ENCODE measurements at regions not wholly inside any gene's neighbourhood (a gene's known extent, or its start where the extent isn't known, plus 50 kb on each side); places are given as distances from the start of the nearest gene placed in this dataset.

DNA sequence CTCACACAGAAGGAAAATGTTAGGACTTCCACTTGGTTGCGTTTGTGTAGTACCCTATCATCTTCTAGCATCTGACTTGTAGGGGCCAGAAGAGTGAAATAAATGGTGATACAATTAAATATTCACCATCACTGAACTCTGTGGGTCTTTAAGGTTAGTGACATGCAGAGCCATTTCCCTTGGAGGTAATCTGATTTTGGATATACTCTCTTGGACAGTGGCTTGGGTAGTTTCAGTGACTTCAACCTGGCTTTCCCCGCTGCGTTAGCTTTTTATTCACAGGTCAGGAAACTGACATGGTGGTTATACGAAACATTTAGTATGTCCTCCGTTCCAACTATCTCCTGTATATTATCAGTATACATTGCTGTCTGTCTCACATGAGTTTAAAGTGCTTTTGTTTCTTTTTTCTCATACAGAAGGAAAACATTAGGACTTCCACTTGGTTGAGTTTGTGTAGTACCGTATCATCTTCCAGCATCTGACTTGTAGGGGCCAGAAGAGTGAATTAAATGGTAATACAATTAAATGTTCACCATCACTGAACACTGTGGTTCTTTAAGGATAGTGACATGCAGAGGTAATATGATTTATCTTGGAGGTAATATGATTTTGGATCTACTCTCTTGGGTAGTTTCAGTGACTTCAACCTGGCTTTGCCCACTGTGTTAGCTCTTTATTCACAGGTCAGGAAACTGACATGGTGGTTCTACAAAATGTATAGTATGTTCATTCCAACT, 883.6 kb downstream of the TAF11L14 start:
- DNase-seq (no peak), ATAC-seq (ENCODE audit: insufficient read depth, low read depth) (no peak)
- Histone ChIP-seq H3K27ac (ENCODE audit: low read length) (no peak overlapping the region), H3K4me1 (ENCODE audit: insufficient read depth, low read length) (no peaks in the 10 kb centered on the region), H2AFZ (ENCODE audit: low read depth, low read length) (no peak overlapping the region), H3K9me3 (ENCODE audit: insufficient read depth, low read length, severe bottlenecking) (no peaks in the 10 kb centered on the region), H3K4me2 (ENCODE audit: insufficient read depth, low read length) (no peak overlapping the region), H3K4me3 (ENCODE audit: low read depth in 1 of 2, low read length in 2 of 2) (no peak overlapping the region), H3K36me3 (ENCODE audit: insufficient read depth, low read length) (no peaks in the 10 kb centered on the region), H3K79me2 (ENCODE audit: insufficient read depth, low read length) (no peaks in the 10 kb centered on the region), H4K20me1 (ENCODE audit: insufficient read depth, low read length) (no peaks in the 10 kb centered on the region), H3K27me3 (ENCODE audit: insufficient read depth, low read length, poor library complexity) (no peaks in the 10 kb centered on the region), H3K9ac (ENCODE audit: low read depth, low read length) (no peak overlapping the region)
- TF ChIP-seq EZH2 (IDR thresholded peaks at IDR 0.05; ENCODE audit: borderline replicate concordance, low read depth, low read length, severe bottlenecking) (no peak), CTCF (IDR thresholded peaks at IDR 0.05; ENCODE audit: borderline replicate concordance, extremely low read depth, low read length, poor library complexity, severe bottlenecking) (no peak)

DNA sequence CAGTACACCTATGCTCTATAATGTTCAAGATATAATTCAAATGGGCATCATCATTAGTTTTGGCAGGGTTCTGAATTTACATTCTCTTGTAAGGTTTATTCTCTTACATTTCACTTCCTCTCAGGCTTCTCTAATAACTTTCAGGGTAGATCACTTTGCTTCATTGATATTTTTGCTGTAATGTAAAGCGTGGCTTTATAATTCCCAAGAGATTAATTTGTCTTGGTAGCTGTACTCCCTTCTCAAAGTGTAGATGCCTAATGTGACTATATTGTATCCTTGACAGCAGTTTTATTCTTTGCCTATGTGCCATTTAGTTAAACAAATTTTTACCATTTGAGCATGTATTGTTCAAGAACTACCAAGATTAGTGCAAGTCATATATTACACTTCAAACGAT, 889.1 kb downstream of the TAF11L14 start:
- TF ChIP-seq EZH2 (IDR thresholded peaks at IDR 0.05; ENCODE audit: borderline replicate concordance, low read depth, low read length, severe bottlenecking) (no peak), CTCF (IDR thresholded peaks at IDR 0.05; ENCODE audit: borderline replicate concordance, extremely low read depth, low read length, poor library complexity, severe bottlenecking) (no peak)
- Histone ChIP-seq H3K27ac (ENCODE audit: low read length) (no peak overlapping the region), H3K36me3 (ENCODE audit: insufficient read depth, low read length) (no peaks in the 10 kb centered on the region), H3K27me3 (ENCODE audit: insufficient read depth, low read length, poor library complexity) (no peaks in the 10 kb centered on the region), H3K79me2 (ENCODE audit: insufficient read depth, low read length) (no peaks in the 10 kb centered on the region), H3K9ac (ENCODE audit: low read depth, low read length) (no peak overlapping the region), H4K20me1 (ENCODE audit: insufficient read depth, low read length) (no peaks in the 10 kb centered on the region), H2AFZ (ENCODE audit: low read depth, low read length) (no peak overlapping the region), H3K4me1 (ENCODE audit: insufficient read depth, low read length) (no peaks in the 10 kb centered on the region), H3K4me2 (ENCODE audit: insufficient read depth, low read length) (no peak overlapping the region), H3K9me3 (ENCODE audit: insufficient read depth, low read length, severe bottlenecking) (no peaks in the 10 kb centered on the region), H3K4me3 (ENCODE audit: low read depth in 1 of 2, low read length in 2 of 2) (no peak overlapping the region)
- DNase-seq (no peak), ATAC-seq (ENCODE audit: insufficient read depth, low read depth) (no peak)

GRCh38 chr5:18526792-18527405, 892.6 kb downstream of the TAF11L14 start:
- no peaks in the 10 kb centered on the region for H3K9me3 ChIP-seq (ENCODE audit: insufficient read depth, low read length, severe bottlenecking)
- DNase-seq (no peak), ATAC-seq (ENCODE audit: insufficient read depth, low read depth) (no peak)
- H2AFZ ChIP-seq (ENCODE audit: low read depth, low read length), result no peak overlapping the region
- H3K4me3 ChIP-seq (ENCODE audit: low read depth in 1 of 2, low read length in 2 of 2), result no peak overlapping the region
- no peak overlapping the region for H3K27ac ChIP-seq (ENCODE audit: low read length)
- TF ChIP-seq CTCF (IDR thresholded peaks at IDR 0.05; ENCODE audit: borderline replicate concordance, extremely low read depth, low read length, poor library complexity, severe bottlenecking), result no peak
- no peak for TF ChIP-seq EZH2 (IDR thresholded peaks at IDR 0.05; ENCODE audit: borderline replicate concordance, low read depth, low read length, severe bottlenecking)
- no peaks in the 10 kb centered on the region for H3K27me3 ChIP-seq (ENCODE audit: insufficient read depth, low read length, poor library complexity)
- no peaks in the 10 kb centered on the region for H3K4me1 ChIP-seq (ENCODE audit: insufficient read depth, low read length)
- no peaks in the 10 kb centered on the region for H4K20me1 ChIP-seq (ENCODE audit: insufficient read depth, low read length)
- no peaks in the 10 kb centered on the region for H3K79me2 ChIP-seq (ENCODE audit: insufficient read depth, low read length)
- no peaks in the 10 kb centered on the region for H3K36me3 ChIP-seq (ENCODE audit: insufficient read depth, low read length)
- H3K4me2 ChIP-seq (ENCODE audit: insufficient read depth, low read length), result no peak overlapping the region
- H3K9ac ChIP-seq (ENCODE audit: low read depth, low read length), result no peak overlapping the region

Data from DND-41 (cell line).